ENCODE measurements at regions not wholly inside any gene's neighbourhood (a gene's known extent, or its start where the extent isn't known, plus 50 kb on each side); places are given as distances from the start of the nearest gene placed in this dataset.

DNA sequence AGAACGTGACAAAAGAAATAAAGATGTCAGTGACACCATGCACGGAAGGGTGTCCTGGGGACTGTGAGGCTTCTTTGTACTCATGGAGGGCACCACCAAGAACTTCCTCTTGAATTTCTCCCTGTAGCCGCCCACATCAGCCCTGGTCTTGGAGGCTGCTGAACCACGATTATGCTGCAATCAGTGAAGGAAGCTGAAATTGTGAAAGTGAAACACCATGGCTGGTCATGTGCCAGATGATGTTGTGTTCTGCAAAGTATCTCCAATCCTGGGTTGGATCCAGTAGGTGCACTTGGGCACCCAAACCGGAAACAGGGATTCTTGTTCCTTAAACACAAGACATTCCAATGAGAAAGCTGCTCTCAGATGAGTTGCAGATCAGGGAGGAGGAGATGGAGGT, 104.4 kb upstream of the GOLGA6L6 start:
- Mint-ChIP-seq H3K27ac (no peak overlapping the region), H3K4me3 (no peak overlapping the region), H3K36me3 (ENCODE audit: low read depth) (no peaks in the 10 kb centered on the region), H3K9me3 (no peaks in the 10 kb centered on the region), H3K4me1 (ENCODE audit: low read depth) (no peaks in the 10 kb centered on the region), H3K27me3 (peaks cover 23% of the 10 kb centered on the region)
- H3K36me3 ChIP-seq (ENCODE audit: insufficient read depth, low read length), result no peaks in the 10 kb centered on the region
- DNase-seq (peak in 5 of 14 experiments; percentile 17 to 67 (median 54)), ATAC-seq (ENCODE audit: poor library complexity) (peak; percentile 57)
- H3K27ac ChIP-seq (ENCODE audit: low read depth in 1 of 2, low read length in 2 of 2), result no peak overlapping the region
- peaks cover 6% of the 10 kb centered on the region for H3K4me1 ChIP-seq (ENCODE audit: insufficient read depth, low read length)
- TF ChIP-seq, protein P1, sequence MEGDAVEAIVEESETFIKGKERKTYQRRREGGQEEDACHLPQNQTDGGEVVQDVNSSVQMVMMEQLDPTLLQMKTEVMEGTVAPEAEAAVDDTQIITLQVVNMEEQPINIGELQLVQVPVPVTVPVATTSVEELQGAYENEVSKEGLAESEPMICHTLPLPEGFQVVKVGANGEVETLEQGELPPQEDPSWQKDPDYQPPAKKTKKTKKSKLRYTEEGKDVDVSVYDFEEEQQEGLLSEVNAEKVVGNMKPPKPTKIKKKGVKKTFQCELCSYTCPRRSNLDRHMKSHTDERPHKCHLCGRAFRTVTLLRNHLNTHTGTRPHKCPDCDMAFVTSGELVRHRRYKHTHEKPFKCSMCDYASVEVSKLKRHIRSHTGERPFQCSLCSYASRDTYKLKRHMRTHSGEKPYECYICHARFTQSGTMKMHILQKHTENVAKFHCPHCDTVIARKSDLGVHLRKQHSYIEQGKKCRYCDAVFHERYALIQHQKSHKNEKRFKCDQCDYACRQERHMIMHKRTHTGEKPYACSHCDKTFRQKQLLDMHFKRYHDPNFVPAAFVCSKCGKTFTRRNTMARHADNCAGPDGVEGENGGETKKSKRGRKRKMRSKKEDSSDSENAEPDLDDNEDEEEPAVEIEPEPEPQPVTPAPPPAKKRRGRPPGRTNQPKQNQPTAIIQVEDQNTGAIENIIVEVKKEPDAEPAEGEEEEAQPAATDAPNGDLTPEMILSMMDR (IDR thresholded peaks at IDR 0.05), result no peak
- intact Hi-C loops (cut with DNase I, micrococcal nuclease), result loop anchor here in 1 of 2 experiments (1.0 kb wide), 1 partner anchor 21 kb away; no protein-coding TSS in a partner anchor
- ChIA-PET CTCF (no interaction called here), POLR2A (interaction anchor here (0.6 kb wide), 1 partner anchor 659 kb away, joined by 3 read pairs; no protein-coding TSS in a partner anchor)
- H3K27me3 ChIP-seq (ENCODE audit: control insufficient read depth in 1 of 2, insufficient read depth in 2 of 2, low read length in 2 of 2), result peaks cover 5 to 8% of the 10 kb centered on the region in 2 experiments
- H3K9me3 ChIP-seq (ENCODE audit: control insufficient read depth in 1 of 2, insufficient read depth in 1 of 2, low read length in 2 of 2), result no peaks in the 10 kb centered on the region
- H3K4me3 ChIP-seq (ENCODE audit: low read length), result no peak overlapping the region

DNA sequence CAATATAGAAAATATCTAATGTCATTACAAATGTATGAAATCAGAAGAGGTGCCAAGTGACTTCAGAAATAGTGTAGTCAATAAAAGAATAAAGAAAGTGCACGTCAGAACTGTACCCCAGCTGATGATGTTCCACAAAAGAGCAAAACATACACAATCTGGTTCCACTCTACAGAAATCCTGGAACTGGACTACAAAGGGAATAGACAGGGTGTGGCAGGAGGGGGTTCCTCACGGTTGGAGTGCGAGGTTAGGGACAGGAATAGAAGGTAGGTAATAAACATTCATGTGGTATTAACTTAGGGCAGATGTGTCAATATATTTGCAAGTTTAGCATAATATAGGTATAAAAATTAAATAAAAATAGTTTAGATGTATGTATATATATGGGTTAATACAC, 103.3 kb upstream of the GOLGA6L6 start:
- H3K4me3 Mint-ChIP-seq, result no peak overlapping the region
- H3K36me3 Mint-ChIP-seq (ENCODE audit: low read depth), result no peaks in the 10 kb centered on the region
- no peaks in the 10 kb centered on the region for H3K9me3 Mint-ChIP-seq
- H3K4me1 Mint-ChIP-seq (ENCODE audit: low read depth), result no peaks in the 10 kb centered on the region
- Histone ChIP-seq H3K27me3 (ENCODE audit: control insufficient read depth in 1 of 2, insufficient read depth in 2 of 2, low read length in 2 of 2) (peaks cover 5 to 8% of the 10 kb centered on the region in 2 experiments), H3K4me3 (ENCODE audit: low read length) (no peak overlapping the region), H3K27ac (ENCODE audit: low read depth in 1 of 2, low read length in 2 of 2) (no peak overlapping the region), H3K36me3 (ENCODE audit: insufficient read depth, low read length) (no peaks in the 10 kb centered on the region), H3K4me1 (ENCODE audit: insufficient read depth, low read length) (peaks cover 6% of the 10 kb centered on the region), H3K9me3 (ENCODE audit: control insufficient read depth in 1 of 2, insufficient read depth in 1 of 2, low read length in 2 of 2) (no peaks in the 10 kb centered on the region)
- ATAC-seq (ENCODE audit: poor library complexity) (no peak), DNase-seq (no peak)
- ChIA-PET CTCF (no interaction called here), POLR2A (no interaction called here)
- H3K27ac Mint-ChIP-seq, result no peak overlapping the region
- TF ChIP-seq, protein P1 (IDR thresholded peaks at IDR 0.05), result no peak
- intact Hi-C loops (cut with DNase I, micrococcal nuclease), result loop anchor here in 1 of 2 experiments (1.0 kb wide), 1 partner anchor 22 kb away; no protein-coding TSS in a partner anchor
- H3K27me3 Mint-ChIP-seq, result peaks cover 23% of the 10 kb centered on the region

GRCh38 chr15:20643829-20644425, 102.3 kb upstream of the GOLGA6L6 start:
- intact Hi-C loops (cut with DNase I, micrococcal nuclease), result no loop called here
- H3K9me3 Mint-ChIP-seq, result no peaks in the 10 kb centered on the region
- DNase-seq (no peak), ATAC-seq (ENCODE audit: poor library complexity) (no peak)
- Histone ChIP-seq H3K27me3 (ENCODE audit: control insufficient read depth in 1 of 2, insufficient read depth in 2 of 2, low read length in 2 of 2) (peaks cover 5 to 8% of the 10 kb centered on the region in 2 experiments), H3K9me3 (ENCODE audit: control insufficient read depth in 1 of 2, insufficient read depth in 1 of 2, low read length in 2 of 2) (no peaks in the 10 kb centered on the region), H3K27ac (ENCODE audit: low read depth in 1 of 2, low read length in 2 of 2) (no peak overlapping the region), H3K36me3 (ENCODE audit: insufficient read depth, low read length) (no peaks in the 10 kb centered on the region), H3K4me1 (ENCODE audit: insufficient read depth, low read length) (peaks cover 6% of the 10 kb centered on the region), H3K4me3 (ENCODE audit: low read length) (no peak overlapping the region)
- H3K27ac Mint-ChIP-seq, result no peak overlapping the region
- TF ChIP-seq, protein P1 (IDR thresholded peaks at IDR 0.05), result no peak
- POLR2A ChIA-PET, result no interaction called here
- H3K36me3 Mint-ChIP-seq (ENCODE audit: low read depth), result no peaks in the 10 kb centered on the region
- H3K4me1 Mint-ChIP-seq (ENCODE audit: low read depth), result no peaks in the 10 kb centered on the region
- no peak overlapping the region for H3K4me3 Mint-ChIP-seq
- CTCF ChIA-PET, result no interaction called here
- peaks cover 23% of the 10 kb centered on the region for H3K27me3 Mint-ChIP-seq

All from CD4-positive, alpha-beta T cell (primary cell).